Fibroblast of skin of right quadriceps (primary cell): ENCODE measurements at regions not wholly inside any gene's neighbourhood (a gene's known extent, or its start where the extent isn't known, plus 50 kb on each side); places are given as distances from the start of the nearest gene placed in this dataset.

Experiments used
- DNase-seq: peaks from one replicate; pipeline ENCODE4 v3.0.0-alpha.2; 2013

DNA sequence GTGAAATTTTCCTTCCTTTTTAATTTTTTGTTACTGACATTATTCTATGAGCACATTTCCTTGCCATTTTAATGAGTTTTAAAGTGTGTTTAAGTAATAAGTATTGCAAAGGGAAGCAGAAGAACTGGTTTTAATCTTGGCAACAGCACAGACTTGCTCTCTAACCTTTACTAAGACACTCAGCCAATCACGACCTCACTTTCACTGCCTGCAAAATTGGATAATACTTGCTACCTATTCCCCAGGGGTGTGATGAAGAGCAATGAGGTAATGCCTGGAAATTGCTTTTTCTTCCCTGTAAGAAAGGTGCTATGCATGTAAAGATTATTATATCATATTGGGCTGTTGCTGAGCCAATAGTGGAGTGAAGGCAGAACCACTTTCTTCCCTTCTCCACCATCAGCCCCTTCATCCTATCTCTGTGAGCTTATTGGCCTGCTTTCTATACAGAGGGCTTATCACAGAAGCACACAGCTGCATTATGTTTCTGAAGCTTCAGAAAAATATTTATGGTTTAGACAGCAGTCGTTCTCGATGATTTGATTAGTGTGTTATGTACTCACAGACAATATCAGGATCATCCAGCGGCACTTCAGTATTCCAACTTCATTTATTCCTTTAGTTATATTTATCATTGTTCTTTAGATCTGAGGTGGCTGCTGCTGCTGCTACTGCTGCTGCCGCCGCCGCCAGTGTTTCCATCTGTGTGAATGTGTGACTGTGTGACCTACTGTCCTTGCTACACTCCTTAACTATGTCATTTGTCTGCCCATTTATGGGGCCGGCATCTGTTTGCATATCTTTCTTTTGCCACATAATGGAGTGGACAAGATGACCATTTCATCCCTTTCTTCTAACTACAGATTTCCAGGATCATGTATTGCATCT lies 255.1 kb downstream of the C4orf33 start:
- no peak for DNase-seq

DNA sequence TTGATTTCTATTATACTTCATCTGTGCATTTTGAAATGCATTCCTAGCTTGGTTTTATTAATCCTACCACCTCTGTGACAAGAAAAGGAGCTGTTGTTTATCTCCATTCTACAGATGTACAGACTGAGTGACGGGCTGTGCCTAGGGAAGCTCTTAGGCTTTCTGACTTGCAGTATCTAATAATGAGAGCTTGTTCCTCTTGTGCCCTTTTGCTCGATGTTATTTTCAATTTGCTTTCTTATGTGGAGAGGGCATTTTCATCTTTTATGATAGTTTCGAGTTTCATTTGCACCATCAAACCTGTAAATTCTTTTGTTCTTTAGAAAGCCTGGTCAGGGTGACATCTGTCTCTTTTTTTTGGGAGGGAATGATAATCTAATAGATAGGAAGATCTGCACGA lies 256.5 kb downstream of the C4orf33 start:
- no peak for DNase-seq

DNA sequence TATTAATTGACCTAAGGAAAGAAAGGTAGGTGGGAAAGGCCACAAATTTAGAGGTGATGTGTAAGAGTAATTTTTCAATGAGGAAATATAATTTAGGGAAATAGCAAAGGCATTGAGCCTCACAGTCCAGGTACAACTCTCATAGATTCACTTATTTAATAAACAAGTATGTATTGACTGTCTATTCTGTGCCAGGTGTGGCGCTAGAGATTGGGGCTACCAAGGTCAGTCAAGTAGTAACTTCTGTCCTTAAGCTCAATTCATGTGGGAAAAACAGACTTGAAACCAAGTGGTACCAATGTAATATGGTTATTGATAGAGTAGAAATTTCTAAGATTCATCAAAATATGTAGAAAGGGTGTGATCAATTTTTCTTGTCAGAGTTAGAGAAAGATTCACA lies 257.5 kb downstream of the C4orf33 start:
- no peak for DNase-seq

DNA sequence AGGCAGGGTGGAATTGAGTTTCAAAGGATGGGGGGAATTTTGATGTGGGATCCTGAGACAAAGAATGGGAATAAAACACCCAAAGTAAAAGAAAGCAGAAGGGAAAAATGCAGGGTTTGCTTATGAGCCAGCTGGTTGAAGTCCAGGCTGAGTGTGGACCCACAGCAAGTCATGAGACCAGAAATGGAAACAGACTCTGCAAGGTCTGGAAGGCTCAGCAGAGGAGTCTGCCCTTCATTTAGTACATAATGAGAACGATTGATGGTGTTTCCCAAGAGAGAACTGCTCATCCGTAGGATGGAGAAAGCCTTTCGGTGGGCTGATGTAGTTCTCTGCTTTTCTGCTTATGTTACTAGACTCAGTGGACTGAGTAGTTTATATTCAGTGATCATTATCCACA lies 259.1 kb downstream of the C4orf33 start:
- no peak for DNase-seq

DNA sequence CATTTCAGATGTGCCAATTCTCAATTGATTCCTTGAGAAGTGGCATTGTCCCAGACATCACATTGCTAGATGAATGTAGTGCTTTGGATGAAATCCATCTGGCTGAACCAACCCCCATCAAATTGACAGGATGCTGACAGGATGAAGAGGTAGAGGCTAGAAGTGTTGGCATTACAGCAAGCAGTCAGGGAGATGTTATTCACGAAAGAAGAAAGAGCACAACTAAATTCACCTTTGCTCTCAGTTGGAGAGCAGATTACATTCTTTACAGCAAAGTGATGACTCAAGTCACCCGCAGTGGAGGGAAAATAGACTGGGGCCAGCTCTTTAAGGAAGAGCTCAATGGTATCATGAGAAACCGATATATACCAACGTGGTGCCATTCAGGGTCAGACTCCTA lies 259.6 kb downstream of the C4orf33 start:
- DNase-seq, result peak; percentile 28

DNA sequence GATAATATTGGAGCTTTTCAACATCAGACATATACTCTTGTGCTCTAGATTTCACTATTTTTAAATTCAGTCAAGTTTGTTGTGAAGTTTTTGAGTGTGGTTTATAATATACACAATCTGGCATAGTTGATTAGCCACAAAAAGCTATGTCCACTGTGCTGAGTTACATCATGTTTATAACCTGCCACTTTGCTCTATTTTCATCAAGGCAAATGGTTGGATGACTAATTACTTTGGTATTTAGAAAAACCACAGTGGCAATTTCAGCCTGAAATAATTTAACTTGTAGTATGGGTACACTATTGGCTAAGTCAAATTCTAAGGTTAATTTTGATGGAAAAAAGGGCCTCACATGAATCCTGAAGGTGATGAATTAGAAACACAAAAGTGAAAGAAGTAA lies 262.6 kb downstream of the C4orf33 start:
- DNase-seq, result peak; percentile 82

GRCh38 chr4:129359461-129359860 lies 263.5 kb downstream of the C4orf33 start:
- DNase-seq, result no peak

GRCh38 chr4:129362691-129363274 lies 266.8 kb downstream of the C4orf33 start:
- DNase-seq, result peak; percentile 62

GRCh38 chr4:129364747-129365452 lies 268.9 kb downstream of the C4orf33 start:
- DNase-seq, result no peak

- DNase-seq, result no peak
Measured at GRCh38 chr4:129369361-129370010, 273.5 kb downstream of the C4orf33 start.

- DNase-seq, result no peak
Measured at GRCh38 chr4:129371065-129371464, 275.1 kb downstream of the C4orf33 start.

DNA sequence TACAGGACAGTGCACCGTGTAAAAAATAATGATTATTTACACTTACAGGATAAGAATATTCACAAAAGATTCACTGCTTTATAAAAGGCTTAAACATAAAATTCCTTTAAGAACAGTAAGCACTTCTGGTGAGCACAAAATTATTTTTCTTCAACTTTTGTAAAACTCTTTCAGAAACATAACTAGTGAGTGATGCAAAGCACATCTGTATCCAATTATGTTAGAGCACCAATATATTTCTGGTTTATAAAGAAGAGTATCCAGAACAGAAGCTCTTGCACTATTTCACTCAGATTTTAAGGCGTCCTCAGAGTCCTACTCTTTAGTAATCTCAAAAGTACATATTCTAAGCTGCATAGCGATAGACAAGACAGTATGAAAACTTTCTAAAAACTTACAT lies 276.0 kb downstream of the C4orf33 start:
- peak; percentile 23 for DNase-seq

DNA sequence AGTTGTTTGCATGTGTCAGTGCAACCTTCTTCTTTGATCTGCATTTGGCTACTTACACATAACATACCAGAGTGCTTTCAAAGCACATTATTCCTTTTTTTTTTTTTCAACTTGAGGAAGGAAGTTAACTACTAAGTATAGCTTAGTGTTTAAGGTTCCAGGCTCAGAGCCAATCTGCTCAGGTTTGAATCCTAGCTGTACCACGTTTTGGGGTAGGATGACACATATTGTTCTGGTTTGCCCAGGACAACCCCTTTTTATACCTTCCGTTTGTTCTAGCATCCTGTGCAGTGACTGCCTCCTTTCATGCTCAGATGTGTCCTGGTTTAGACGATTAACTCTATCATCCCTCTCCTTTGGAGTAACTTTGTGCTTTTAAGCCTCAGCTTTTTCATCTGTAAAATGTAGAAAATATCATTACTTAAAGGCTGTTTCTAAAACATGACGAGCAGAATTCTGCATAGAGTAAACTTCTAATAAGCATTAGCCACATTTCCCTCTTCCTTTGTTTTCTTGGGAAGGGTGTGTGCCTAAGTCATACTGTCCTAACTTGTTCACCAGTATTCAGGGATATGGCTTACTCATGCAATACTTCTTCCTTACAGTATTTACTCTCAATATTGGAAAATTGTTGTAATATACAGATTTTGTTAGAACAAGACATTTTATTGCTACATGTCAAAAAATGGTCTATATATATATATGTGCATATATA lies 281.3 kb downstream of the C4orf33 start:
- DNase-seq, result peak; percentile 22

DNA sequence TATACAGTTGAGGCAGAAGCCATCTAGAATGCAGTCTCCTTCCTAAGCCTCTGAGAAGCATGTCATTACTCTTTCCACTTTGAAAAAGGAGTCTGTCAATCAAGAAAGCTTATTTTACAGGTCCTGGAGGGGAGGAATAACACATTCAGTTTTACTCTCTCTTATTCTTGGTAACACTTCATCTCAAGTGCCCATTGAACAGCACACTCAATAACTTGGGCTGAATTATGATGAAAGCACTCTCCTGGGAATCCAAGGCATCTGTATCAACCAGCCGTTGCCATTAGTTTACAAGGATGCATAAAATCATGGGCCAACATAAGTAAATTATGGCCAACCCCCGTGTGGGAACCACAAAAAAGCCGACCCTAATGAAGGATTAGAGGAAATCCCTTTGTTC lies 282.4 kb downstream of the C4orf33 start:
- DNase-seq, result no peak

GRCh38 chr4:129379429-129379828 lies 283.5 kb downstream of the C4orf33 start:
- DNase-seq, result no peak

DNA sequence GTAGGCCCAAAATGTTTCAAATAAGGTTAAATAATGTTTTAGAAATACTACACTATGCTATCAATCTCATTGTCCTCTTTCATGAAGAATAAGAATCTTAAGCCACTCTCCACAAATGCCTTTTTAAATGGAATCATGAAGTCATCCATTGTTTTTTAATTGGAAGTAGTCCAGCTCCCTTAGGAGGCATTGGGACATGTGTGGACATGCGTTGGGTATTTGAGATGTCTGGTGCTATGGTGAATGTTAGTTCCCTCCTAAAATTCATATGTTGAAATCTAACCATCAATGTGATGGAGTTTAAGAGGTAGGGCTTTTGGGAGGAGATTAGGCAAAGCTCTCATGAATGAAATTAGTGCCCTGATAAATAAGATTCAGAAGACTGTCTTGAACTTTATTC lies 289.0 kb downstream of the C4orf33 start:
- DNase-seq, result no peak

- no peak for DNase-seq
Measured at GRCh38 chr4:129387666-129388065, 291.7 kb downstream of the C4orf33 start.

- no peak for DNase-seq
Measured at GRCh38 chr4:129393976-129394375, 298.0 kb downstream of the C4orf33 start.

- DNase-seq, result no peak
Measured at GRCh38 chr4:129394635-129395034, 298.7 kb downstream of the C4orf33 start.

GRCh38 chr4:129403848-129404247 lies 307.9 kb downstream of the C4orf33 start:
- DNase-seq, result no peak

GRCh38 chr4:129410115-129410514 lies 314.2 kb downstream of the C4orf33 start:
- no peak for DNase-seq

DNA sequence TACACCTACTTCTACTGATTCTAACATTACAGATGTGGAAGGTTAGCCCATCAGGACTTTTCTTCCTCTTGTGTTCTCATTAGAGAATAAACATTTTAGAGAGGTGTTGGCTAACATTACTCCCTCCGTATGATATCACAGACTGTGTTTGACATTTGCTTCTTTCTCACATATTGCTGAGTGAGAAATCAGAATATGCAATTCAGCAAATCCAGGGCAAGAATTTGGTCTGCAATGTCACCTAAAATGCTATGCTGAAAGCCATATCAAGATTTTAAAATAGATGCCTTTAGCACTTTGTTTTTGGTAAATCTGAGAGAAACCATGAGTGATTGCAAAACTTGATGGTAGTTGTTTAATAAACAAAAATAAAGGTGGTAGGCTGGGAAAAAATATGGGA lies 319.1 kb downstream of the C4orf33 start:
- no peak for DNase-seq

GRCh38 chr4:129420637-129421036 lies 324.7 kb downstream of the C4orf33 start:
- DNase-seq, result no peak
